Peyer's patch (tissue), 4 donors: ENCODE measurements at regions not wholly inside any gene's neighbourhood (a gene's known extent, or its start where the extent isn't known, plus 50 kb on each side); places are given as distances from the start of the nearest gene placed in this dataset.

Experiments used
- CTCF ChIP-seq, 6 experiments: fragments of 450-650 bp in 4 of 6; fragments of 200-600 bp in 2 of 6; sonication (generic) in 1 of 6; IDR thresholded peaks; one replicate each; pipeline ENCODE4 v1.5.1; 2017 to 2019; ENCODE audit warnings: antibody characterized with exemption in 6 of 6, mild to moderate bottlenecking in 3 of 6, moderate library complexity in 1 of 6
- POLR2A ChIP-seq, 2 donors: fragments of 450-650 bp; IDR thresholded peaks; one replicate each; pipeline ENCODE4 v1.5.1; 2017; ENCODE audit warnings: antibody characterized with exemption in 2 of 2, mild to moderate bottlenecking in 2 of 2, moderate library complexity in 2 of 2

GRCh38 chr5:39850291-39850690 is 425.5 kb upstream of the DAB2 start:
- TF ChIP-seq POLR2A (IDR thresholded peaks at IDR 0.05) (no peak), CTCF (IDR thresholded peaks at IDR 0.05) (no peak)
